ENCODE measurements at regions not wholly inside any gene's neighbourhood (a gene's known extent, or its start where the extent isn't known, plus 50 kb on each side); places are given as distances from the start of the nearest gene placed in this dataset.

- FAIRE-seq, result no peak
These were observed 85.6 kb downstream of the CD8B2 start for GRCh38 chr2:106572541-106573450.

- no peak for FAIRE-seq
These were observed 86.6 kb downstream of the CD8B2 start for GRCh38 chr2:106573773-106574172.

GRCh38 chr2:106575955-106576354, 88.8 kb downstream of the CD8B2 start:
- no peak for FAIRE-seq

- FAIRE-seq, result no peak
These were observed 90.1 kb downstream of the CD8B2 start for GRCh38 chr2:106577255-106577651.

GRCh38 chr2:106579750-106580197, 92.6 kb downstream of the CD8B2 start:
- FAIRE-seq, result no peak

- no peak for FAIRE-seq
These were observed 93.1 kb downstream of the CD8B2 start for GRCh38 chr2:106580241-106580640.

- no peak for FAIRE-seq
These were observed 94.2 kb downstream of the CD8B2 start for GRCh38 chr2:106581328-106581727.

GRCh38 chr2:106581755-106582147, 94.6 kb downstream of the CD8B2 start:
- FAIRE-seq, result no peak

- FAIRE-seq, result peak; percentile 95
These were observed 95.3 kb downstream of the CD8B2 start for GRCh38 chr2:106582148-106583143.

GRCh38 chr2:106584304-106584954, 97.3 kb downstream of the CD8B2 start:
- FAIRE-seq, result no peak

GRCh38 chr2:106596844-106597243, 109.7 kb downstream of the CD8B2 start:
- FAIRE-seq, result no peak

GRCh38 chr2:106599540-106599939, 112.4 kb downstream of the CD8B2 start:
- FAIRE-seq, result no peak

GRCh38 chr2:106602042-106602441, 114.9 kb downstream of the CD8B2 start:
- no peak for FAIRE-seq

GRCh38 chr2:106606652-106607051, 119.5 kb downstream of the CD8B2 start:
- FAIRE-seq, result no peak

- FAIRE-seq, result no peak
These were observed 120.2 kb downstream of the CD8B2 start for GRCh38 chr2:106607371-106607770.

- no peak for FAIRE-seq
These were observed 122.6 kb downstream of the CD8B2 start for GRCh38 chr2:106609780-106610179.

GRCh38 chr2:106614511-106615291, 127.5 kb downstream of the CD8B2 start:
- FAIRE-seq, result no peak

GRCh38 chr2:106618614-106619013, 131.4 kb downstream of the CD8B2 start:
- no peak for FAIRE-seq

GRCh38 chr2:106623456-106623855, 136.3 kb downstream of the CD8B2 start:
- FAIRE-seq, result no peak

GRCh38 chr2:106624787-106625380, 137.7 kb downstream of the CD8B2 start:
- FAIRE-seq, result no peak

GRCh38 chr2:106628377-106628776, 141.2 kb downstream of the CD8B2 start:
- no peak for FAIRE-seq

GRCh38 chr2:106629981-106630380, 142.8 kb downstream of the CD8B2 start:
- FAIRE-seq, result no peak

All from islet of Langerhans (tissue), 1 donor.